ENCODE measurements at regions not wholly inside any gene's neighbourhood (a gene's known extent, or its start where the extent isn't known, plus 50 kb on each side); places are given as distances from the start of the nearest gene placed in this dataset.
"Not testable (repeated sequence)": the region's sequence is repeated elsewhere in the genome, so short reads cannot be mapped to it uniquely, and the experiment has no call there.

DNA sequence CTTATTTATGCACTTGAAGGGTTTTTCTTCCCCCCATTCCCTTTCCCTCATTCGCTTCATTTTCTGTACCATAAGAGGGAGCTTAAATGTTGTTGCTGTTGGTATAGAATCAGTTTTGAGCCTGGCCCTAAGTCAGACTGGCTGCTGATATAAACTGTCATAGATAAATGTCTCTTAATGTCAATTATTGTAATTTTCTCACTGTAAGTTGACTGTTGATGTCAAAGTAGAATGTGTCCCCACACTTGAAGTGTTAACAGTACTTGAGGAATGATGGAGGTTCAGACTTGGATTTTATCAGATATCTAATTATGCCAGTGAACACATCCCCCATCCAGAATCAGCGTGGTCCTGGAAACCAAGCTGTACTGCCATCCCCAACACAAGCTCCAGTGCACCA lies 87.8 kb downstream of the PRR15 start:
- DNase-seq, result no peak

DNA sequence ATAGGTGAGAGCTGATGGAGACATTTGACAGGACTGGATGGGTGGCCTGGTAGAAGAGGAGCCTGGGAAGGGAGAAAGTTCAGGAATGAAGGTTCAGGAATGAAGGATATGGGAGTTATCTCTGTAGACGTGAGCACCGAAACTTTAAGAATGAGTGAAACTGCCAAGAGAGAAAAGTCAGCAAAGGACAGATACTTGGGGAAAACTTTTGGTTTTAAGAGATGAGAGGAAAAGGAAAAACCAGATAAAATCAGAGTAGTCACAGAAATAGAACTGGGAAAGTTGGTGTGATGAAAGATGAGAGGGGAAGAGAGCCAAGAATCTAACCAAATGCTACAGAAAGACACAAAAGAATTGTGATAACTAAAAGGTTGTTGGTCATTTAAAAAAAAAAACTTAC lies 88.9 kb downstream of the PRR15 start:
- DNase-seq, result no peak

DNA sequence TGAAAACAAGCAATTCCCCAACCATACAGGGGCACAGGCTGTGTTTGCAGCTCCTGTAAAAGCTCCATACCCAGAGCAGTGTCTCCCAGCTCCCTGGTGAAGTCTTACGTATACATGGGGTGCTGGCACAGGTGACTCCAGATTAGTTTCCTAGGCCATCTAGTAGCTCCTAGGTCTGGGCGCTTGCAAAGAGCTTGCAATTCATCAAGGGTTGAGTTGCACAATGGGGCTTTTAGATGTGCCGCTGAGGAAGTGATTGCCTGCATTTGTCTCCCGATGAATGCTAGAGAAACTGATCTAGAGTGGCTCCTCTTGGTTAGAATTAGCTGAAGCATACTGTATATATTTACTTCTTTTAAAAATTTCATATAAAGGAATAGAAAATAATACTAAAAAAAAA lies 90.7 kb downstream of the PRR15 start:
- not testable (repeated sequence) for DNase-seq

DNA sequence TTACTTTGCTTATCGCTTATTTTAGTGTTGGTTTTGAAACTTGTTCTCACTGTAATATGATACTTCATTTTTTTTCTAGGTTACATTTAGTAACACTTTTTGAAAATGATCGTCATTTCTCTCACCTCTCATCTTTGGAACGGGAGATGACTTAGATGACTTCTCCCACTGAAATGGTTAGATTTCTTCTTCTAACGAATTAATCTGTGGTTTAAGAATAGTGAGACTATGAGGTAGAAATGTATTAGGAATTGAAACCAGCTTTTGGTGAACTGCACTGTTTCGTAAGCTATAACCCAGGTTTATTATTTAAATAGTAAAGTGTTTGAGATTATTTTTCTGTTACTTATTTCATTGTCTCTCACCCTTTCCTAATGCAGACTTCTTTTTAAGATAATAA lies 93.7 kb downstream of the PRR15 start:
- no peak for DNase-seq

DNA sequence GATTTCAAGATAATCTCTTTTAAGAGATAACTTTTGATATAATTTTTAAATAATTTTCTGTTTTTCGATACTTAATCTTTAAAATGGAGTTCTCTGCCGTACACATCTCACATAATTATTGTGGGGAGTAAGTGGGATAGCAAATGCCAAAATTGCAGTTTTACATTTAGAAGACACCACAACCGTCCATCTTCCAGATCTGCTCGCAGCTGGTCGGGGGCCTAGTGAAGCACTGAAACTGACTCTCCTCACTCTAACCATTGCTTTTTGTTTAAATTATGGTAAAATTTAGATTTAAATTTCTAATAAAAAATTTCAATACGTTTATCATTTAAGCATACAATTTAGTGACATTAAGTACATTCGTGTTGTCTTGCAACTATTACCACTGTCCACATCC lies 94.2 kb downstream of the PRR15 start:
- DNase-seq, result no peak

DNA sequence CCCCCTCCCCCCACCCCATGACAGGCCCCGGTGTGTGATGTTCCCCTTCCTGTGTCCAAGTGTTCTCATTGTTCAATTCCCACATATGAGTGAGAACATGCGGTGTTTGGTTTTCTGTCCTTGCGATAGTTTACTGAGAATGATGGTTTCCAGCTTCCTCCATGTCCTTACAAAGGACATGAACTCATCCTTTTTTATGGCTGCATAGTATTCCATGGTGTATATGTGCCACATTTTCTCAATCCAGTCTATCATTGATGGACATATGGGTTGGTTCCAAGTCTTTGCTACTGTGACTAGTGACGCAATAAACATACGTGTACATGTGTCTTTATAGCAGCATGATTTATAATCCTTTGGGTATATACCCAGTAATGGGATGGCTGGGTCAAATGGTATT lies 95.6 kb downstream of the PRR15 start:
- not testable (repeated sequence) for DNase-seq

DNA sequence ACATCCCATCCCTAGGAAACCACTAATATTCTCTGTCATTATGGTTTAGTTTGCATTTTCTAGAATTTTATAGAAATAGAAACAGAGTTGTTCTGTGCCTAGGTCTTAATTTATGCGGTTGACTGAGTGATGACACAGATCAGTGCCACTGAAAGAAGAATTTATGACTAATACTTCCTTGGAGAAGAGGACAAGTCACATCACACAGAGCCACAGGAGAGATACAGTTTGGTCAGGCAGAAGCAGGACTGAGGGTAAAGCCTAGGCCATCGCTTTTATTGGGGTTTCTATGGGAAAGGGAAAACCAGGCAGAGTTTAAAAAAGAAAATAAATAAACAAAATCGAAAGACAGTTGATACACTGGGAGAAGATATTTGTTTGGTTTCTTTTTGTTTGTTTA lies 99.3 kb downstream of the PRR15 start:
- not testable (repeated sequence) for DNase-seq

DNA sequence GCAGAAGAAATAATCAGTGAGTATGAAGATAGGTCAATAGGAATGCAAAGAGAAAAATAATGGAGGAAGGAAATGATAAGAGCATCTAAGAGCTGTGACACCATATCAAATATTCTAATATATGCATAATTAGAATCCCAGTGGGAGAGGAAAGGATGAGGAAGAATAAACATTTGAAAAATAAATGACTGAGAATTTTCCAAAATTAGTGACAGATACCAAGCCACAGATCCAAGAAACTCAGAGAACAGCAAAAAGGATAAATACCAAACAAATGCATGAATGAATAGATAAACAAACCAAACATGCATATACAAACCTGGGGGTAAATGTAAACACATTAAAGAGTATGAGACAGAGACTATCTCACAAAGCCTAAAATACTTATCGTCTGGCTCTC lies 101.4 kb downstream of the PRR15 start:
- DNase-seq, result not testable (repeated sequence)

DNA sequence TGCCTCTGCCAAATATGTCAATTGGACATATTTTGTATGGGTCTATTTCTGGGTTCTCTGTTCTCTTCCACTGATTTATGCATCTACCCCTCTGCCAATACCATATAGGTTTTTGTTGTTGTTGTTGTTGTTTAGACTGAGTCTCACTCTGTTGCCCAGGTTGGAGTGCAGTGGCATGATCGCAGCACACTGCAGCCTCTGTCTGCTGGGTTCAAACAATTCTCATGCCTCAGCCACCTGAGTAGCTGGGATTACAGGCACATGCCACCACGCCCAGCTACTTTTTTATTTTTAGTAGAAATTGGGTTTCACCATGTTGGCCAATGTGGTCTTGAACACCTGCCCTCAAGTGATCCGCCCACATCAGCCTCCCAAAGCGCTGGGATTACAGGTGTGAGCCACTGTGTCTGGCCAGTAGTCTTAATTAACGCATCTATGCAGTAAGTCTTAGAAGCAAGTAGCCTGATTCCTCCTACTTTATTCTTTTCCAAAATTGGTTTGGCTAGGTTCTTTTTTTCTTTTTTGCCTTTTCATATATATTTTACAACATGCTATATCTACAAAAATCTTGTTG lies 103.5 kb downstream of the PRR15 start:
- not testable (repeated sequence) for DNase-seq

DNA sequence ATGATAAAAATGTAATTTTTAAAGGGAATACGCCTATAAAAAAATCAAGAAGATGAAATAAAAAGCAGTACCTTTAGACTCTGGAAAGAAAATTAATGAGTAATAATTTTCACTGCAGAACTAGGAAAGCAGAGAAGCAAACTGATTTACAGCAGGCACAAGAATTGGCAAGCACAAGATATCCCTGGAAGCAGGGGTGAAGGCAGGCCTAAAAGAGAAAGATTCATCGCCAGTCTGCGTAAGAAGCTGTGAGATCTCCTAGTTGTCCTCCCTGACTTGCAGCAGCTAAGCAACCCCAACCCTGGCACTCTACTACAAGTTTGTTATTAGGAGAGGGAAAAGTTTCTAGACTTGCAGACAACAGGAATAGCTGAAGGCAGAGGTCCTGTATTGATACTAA lies 107.7 kb downstream of the PRR15 start:
- DNase-seq, result not testable (repeated sequence)

DNA sequence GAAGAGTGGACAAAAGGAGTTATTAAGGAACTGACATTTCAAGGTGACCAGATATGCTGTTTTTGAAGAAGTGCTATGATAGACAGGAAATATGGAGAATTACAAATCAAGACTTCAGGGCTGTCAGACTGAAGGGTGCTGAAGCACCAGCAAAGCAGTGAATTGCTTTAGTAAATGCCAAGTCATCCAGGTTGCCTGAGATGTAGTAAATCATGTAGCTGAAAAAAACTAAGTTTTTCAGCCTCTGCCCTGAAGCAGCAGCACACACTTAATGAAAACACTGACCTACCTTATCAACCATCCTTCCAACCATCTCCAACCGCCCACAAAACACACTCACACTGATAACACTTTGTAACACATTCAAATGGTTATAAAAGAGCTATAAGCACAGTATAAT lies 110.0 kb downstream of the PRR15 start:
- DNase-seq, result not testable (repeated sequence)

DNA sequence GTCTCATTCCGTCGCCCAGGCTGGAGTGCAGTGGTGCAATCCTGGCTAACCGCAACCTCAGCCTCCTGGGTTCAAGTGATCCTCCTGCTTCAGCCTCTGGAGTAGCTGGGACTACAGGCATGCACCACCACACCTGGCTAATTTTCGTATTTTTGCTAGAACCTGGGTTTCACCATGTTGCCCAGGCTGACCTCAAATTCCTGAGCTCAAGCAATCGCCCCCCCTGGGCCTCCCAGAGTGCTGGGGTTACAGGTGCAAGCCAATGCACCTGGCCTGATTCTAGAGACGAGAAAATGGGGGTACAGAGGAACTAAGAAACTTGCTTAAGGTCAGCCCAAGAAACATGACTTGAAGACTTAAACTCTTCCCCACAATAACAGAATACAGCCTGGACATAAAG lies 111.0 kb downstream of the PRR15 start:
- DNase-seq, result not testable (repeated sequence)

DNA sequence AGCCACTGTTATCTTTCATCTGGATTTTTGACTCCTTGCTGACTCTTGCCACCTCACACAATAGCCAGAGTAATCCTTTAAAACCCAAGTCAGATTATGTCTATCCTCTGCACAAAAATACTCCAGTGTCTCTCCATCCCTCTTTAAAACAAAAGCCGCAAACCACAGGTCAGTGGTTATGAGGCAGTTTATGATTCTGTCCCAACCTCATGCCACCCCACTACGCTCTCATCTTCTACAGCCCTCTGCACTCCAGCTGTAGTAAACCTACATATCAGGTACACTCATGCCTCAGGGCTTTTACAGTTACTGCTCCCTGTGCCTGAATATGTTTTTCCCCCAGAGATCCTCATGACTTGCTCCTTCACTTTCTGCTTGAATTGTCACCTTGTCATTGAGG lies 113.6 kb downstream of the PRR15 start:
- DNase-seq, result not testable (repeated sequence)

DNA sequence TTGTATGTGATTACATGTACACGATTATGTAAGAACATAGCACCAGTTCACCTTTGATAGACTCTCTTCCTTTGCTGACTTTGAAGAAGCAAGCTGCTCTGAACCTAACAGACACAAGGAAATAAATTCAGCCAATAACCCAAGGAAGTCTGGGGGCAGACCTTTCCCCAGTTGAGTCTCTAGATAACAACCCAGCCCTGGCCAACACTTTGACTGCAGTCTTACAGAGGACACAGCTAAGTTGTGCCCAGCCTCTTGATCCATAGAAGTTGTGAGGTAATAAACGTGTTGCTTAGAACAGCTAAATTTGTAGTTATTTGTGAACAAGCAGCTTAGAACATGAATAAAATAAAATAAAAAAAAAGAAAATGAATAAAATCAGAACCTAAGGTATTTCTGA lies 116.3 kb downstream of the PRR15 start:
- not testable (repeated sequence) for DNase-seq

DNA sequence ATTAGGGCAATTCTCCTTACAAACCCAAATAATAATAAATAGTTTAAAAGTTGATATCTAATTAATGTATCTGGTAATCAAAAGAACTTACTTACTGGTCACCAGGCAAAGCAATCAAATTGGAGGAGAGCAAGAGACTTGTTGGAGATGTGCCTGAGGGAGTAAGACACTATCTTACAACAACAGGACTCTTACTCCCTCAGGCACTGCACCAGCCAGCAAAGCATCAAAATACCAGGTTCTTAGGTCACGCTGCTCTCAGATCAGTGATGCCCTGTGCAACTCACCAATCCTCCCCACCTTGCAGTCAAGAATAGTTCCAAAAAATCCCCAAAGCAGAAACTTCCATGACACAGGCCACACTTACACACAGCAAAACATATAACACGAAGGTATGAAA lies 117.0 kb downstream of the PRR15 start:
- not testable (repeated sequence) for DNase-seq

DNA sequence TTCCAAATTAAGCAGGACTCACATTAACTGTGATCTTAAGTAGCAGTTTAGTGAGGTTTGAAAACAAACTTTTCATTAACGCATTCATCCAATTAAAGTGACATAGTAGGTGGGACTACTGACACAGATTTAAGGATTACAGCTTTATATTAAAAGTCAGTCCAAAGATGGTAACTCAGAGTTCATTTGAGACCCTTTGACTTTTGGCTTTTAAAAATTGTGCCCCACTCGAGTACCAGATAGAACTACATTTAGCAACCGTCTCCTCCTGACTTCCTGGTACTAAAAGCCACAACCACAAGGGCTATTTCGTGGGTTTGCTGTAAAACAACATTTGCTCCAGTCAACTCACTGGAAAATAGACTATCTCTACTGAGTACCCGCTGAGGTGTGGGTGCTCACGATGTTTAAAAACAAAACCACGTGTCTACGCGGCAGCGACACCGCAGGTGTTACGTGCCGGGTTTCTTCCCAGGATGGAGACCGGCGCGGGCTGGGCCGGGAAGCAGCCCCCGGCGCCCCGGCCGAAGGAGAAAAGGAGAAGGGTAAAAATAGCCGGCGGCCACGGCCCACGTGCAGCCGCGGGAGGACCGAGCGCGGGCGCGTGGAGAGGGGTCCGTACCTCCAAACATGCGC lies 120.6 kb downstream of the PRR15 start:
- not testable (repeated sequence) for DNase-seq

DNA sequence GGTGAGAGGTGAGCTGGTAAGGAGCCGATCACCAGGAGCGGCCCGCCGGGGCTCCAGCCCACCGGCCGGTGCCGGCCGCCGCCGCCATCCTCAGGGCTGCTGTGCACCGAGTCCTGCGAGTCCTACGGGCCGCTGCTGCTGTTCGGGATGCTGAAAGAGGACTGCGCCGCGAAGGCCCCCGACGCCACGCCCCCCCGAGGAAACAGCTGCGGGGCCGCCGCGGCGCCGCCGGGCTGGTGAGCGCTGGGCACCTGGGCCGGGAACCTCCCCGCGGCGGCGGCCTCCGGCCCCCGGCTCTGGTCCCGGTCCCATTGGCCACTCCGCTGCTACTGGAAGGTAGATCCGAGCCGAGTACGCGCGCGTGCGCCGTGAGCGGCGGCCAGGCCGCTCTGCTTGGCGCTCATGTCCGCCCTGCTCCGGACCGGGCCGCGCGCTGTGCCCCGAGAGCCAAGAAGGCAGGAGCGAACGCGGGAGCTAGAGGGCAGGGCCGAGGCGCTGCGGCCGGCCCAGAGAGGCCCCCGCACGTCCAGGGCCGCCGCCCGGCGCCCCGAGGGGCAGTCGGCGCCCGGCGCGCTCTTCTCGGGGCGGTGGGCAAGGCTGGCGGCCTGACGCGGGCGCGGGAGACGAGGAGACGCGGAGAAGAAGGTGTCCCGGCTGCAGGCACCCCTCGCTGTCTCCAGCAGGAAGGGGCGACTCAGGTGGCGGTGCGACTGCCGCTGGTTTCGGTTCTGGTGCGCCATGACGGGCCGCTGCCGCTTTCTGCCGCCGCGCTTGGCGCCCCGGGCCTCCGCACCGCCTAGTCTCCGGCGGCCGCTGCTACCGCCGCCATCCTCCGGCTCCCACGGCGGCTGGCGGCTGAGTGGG lies 121.3 kb upstream of the WIPF3 start:
- DNase-seq, result peak; percentile 18 to 20

DNA sequence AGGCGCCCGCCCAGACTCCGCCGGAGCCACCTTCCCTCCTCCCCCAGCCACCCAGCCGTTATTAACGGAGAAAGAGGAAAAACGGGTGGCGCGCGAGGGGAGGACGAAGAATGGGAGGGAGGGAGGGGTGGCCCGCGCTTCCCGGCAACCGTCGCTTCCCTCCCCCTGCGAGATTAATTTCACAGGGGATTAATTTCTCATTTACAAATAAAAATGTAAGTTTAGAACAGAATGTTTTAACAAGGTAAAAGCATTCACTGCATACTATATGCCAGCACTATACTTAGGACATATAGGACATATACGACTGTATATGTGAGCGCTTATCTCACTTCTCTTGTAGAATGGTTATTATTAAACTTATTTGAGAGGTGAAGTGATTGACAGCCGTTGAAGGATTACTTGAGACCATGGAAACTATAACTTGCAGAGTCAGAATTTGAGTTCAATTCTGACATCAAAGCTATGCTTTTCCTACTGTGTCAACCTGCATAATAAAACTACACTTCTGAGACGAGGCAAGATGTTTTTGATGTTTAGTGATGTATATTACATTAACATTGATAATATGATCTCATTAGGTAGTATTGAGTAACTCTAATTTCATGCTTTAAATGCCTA lies 120.5 kb upstream of the WIPF3 start:
- DNase-seq, result not testable (repeated sequence)

DNA sequence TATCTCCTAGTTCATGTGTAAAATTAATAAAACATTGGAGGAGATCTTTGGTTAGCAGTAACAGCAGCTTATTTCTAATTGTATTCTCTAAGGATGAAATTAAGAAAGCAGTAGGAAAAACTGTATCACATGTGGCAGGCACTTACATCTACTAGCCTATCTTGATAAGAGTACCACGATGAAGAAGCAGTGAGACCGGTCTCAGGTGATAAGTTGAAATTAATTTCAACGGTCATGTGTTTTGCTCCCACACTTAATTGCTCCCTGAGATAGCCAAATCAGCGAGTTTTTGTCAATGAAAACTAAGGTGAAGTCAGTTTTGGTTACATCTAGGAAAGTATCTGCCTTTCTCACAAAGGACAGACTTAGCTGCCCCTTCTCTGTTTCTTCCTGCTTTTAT lies 115.8 kb upstream of the WIPF3 start:
- not testable (repeated sequence) for DNase-seq

DNA sequence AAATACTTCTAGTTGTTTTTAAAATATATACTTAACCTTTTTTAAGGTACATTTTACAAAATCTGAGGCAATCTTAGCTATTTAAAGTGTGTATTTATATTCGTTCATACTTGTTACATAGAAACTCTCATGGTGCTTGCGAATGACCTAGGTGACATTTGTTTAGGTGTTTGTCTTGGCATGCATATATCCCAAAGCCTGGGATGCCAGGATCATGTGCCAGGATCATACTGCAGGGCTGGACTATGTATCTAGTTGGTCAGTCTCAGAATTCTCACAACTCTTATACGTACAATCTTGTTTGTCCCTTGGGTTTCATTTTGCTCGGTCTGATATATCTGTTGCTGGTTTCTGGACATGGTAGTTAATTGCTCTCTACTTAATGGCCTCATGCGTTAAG lies 109.9 kb upstream of the WIPF3 start:
- not testable (repeated sequence) for DNase-seq

DNA sequence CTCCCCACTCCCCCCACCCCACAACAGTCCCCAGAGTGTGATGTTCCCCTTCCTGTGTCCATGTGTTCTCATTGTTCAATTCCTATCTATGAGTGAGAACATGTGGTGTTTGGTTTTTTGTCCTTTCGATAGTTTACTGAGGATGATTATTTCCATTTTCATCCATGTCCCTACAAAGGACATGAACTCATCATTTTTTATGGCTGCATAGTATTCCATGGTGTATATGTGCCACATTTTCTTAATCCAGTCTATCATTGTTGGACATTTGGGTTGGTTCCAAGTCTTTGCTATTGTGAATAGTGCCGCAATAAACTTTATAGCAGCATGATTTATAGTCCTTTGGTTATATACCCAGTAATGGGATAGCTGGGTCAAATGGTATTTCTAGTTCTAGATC lies 106.6 kb upstream of the WIPF3 start:
- not testable (repeated sequence) for DNase-seq

DNA sequence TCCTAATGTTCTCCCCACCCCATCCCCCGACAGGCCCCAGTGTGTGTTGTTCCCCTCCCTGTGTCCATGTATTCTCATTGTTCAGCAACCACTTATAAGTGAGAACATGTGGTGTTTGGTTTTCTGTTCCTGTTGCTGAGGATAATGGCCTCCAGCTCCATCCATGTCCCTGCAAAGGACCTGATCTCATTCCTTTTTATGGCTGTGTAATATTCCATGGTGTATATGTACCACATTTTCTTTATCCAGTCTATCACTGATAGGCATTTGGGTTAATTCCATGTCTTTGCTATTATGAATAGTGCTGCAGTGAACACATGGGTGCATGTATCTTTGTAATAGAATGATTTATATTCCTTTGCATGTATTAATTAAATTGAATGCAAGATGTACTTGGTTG lies 104.8 kb upstream of the WIPF3 start:
- not testable (repeated sequence) for DNase-seq

DNA sequence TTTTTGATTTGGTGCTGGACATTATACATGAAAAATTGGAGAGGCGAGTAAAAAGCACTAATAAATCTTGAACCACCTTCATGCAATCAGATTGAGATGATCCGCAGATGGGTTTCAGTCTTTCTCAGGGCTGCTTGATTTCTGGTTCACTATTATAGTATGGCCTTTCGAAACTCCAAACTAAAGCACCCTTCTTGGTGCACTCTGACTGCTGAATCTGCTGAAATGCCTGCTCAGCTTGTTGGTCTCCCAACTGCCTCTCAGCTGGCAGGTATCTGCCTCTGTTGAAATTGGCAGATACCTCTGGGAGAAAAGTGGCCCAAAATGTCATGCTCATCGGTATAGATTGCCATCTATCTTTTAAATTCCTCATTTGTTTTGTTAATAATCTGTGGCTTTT lies 102.5 kb upstream of the WIPF3 start:
- not testable (repeated sequence) for DNase-seq

DNA sequence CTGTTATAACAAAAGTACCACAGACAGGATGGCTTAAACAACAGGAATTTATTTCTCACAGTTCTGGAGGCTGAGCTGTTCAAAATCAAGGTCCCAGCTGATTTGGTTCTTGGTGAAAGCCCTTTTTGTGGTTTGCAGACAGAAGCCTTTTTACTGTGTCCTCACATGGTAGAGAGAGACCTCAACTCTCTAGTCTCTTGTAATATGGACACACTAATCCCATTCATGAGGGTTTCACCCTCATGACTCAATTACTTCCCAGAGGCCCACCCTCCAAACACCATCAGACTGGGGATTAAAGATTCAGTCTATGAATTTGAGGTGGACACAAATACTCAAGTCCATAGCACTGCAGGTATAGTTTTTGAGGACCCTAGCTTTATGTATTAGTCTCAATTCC lies 97.3 kb upstream of the WIPF3 start:
- DNase-seq, result not testable (repeated sequence)

Measured in activated CD4-positive, alpha-beta T cell treated with anti-CD3 and anti-CD28 coated beads for 4 hours (primary cell).